NCI-H1436 (cell line): ENCODE measurements at regions not wholly inside any gene's neighbourhood (a gene's known extent, or its start where the extent isn't known, plus 50 kb on each side); places are given as distances from the start of the nearest gene placed in this dataset.

ENCODE experiments used
- DNase-seq: peaks from one replicate; lab custom pipeline; 2025; lab: John Stamatoyannopoulos, UW

DNA sequence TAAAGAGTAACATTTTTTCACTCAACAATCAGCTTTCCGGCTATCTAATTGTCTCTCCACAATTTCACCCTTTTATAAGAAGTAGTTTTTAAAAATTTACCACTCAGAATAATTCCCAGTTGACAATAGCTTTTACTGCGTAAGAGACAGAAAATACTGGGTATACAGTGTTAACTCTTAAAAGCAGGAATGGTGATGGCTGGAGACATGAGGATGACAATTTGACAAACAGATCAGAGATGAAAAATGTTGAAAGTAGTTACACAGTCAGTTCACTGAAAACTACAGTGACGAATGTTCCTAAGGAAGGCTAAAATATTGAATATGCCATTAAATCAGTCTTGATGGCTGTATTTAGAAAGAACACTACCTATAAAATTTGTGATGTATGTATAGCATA is 1146.8 kb upstream of the B3GALT2 start:
- DNase-seq, result no peak

DNA sequence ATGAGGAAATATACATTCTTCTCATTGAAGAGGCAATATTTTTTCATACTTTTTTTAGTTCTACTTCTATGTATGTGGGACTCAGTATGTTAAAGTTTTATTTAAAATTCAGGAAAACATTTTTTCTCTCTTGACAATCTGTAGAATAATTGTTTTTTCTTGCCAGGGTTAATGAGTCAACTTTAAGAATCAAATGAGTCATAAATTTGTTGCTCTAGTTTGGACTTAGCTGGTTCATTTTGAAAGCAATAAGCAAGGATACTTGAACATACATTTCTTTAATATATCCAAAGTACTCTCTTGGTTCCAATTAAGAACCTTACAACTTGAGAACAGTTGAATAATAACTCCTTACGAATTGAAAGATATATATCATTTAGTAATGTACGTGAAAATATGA is 1145.3 kb upstream of the B3GALT2 start:
- no peak for DNase-seq

DNA sequence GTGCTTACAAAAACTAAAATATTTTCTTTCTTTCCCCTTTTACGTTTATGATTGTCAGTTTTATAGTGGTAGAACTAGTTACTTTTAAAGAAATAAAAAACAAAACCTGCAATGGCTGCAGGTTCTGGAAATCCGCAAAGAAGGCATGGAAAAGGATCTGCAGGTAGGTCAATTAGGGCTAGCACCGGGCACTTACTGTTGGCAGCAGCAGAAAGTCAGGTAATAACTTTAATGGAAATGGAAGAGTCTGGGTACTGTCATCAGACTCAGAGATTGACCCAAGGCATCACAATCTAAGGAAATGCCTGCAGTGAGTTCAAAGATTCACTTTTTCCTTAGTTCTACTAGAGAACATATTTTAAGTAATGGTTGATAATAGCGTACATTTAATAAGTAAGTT is 1136.3 kb upstream of the B3GALT2 start:
- no peak for DNase-seq

DNA sequence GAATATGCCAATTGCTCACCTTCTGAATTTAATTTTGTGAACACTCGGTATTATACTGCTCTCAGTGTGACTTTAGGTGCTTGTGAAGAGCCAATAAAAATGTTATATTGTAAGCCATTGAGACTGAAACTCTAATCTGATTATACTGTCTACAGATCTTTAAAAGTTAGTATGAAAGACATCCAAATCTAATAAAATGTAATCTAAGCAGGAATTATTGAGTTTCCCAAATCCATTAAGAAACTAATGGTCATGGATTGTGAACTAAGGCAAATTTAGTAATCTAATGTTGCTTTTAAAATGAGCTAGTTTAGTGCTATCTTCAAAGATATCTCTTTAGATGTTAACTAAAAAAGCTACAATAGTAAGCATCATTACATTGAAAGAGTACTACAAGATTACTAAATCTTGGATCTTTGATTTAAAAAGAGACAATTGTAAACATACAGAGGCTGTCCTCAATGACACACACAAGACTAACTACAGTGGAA is 1132.4 kb upstream of the B3GALT2 start:
- DNase-seq, result no peak

DNA sequence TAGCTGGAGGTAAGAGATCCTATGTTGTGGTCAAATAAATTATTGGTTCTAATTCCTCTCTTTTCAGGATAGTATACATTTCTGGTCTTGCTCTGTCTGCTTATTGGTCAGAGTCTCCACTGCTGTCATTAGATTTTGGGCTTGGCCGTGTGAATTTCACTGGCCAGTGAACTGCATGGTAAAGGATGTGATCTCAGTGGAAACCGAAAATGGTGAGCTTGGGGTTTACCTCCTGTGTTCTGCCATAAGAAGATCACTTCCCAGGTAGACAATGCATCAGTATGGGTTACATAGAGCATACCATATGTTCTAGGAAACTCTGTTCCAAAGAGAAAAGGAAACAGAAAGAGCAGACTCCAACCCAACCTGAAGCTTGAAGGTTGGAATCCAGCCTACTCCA is 1123.3 kb upstream of the B3GALT2 start:
- DNase-seq, result no peak

DNA sequence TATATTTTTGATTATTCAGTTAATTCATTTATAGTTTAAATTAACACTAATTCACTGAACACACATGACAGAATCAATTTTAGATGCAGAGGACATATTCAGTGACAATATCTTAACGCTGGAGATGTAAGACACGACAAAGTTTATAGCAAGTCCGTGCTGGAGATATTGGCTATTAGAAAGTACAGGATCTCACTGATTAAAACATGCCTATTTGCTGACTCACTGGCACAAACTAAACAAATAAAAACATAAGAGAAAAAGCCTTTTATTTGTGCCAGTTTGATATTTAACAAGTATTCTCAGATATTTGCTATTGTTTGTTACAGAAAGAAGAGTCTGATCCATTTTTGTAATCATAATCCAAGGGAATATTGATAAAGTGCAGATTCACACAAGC is 1122.9 kb upstream of the B3GALT2 start:
- DNase-seq, result no peak

DNA sequence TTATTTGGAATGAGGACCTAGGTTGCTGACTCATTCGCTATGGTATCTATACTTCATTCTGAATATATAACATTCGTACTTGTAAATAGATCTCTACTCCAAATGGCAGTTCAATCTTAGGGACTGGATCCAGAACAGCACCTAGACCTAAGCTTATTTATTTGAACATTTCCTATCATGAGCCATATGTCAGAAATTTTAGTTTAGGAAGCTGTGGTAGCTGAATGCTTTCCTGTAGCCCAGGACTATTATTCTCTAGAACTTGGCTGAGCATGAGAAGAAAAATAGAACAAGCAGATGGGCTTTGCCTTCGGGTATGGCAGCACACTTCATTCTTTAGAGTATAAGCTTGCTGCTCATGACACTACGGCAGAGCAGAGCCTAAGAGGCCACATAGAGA is 1114.4 kb upstream of the B3GALT2 start:
- DNase-seq, result no peak

DNA sequence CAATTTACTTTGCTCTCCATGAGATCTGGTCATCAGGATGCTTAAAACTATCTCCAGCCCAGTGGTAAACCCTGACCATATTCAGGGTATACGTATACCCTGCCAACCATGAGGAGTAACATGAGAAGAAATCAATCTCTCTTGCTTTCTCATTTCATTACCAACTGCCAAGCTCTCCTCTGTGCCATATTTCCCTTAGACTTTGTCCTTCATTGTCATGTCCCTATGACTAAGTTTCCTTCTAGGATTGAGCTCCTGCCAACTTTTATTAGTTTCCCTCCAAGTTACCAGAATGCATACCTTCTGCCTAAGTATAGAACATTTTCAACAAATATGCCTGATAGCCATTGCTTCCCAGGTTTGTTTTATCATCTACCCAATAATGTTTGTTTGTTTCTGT is 1113.9 kb upstream of the B3GALT2 start:
- DNase-seq, result no peak

DNA sequence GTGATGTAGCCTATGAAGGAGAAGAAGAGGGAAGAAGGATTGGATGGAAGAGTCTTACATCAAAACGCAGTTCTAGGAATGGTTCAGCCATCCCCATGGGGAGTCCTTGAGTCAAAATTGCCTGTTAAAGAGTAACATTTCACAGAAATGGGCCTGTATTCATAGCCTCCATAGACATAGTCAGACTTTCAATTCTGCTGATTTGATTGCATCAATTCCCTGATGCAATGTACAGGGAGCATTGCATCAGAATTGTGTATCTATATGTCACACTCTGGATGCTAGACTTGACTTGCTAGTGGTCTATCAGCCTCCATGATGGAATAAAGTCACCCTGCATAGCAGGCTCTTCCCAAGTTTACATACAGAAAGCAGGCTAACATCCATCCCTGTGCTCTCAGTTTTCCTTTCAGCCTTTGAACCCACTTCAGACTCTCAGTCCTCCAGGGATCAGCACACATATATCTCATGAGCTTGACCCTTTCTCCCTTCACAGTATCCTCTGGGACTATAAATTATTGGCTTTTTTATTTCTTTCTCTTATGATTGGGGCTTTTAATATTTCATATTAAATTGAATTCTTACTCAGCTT is 1111.7 kb upstream of the B3GALT2 start:
- DNase-seq, result no peak

DNA sequence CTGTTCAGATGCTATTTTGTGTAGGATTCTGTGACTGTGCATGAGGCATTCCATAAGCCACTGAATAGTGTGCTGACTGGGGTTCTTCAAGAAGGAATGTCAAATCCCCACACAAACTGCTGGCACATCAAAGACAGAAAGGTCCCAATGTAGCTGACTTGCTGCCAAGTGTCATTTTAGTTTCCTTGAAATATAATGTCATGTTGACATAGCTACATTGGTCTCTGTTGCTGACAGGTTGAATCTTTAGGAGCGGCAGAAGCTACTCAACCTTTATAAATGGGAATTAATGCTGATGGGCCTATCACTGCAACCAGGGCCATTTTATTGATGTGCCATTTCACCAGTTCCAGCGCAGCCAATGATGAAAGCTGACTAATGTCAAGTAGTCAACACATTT is 1110.7 kb upstream of the B3GALT2 start:
- DNase-seq, result no peak

DNA sequence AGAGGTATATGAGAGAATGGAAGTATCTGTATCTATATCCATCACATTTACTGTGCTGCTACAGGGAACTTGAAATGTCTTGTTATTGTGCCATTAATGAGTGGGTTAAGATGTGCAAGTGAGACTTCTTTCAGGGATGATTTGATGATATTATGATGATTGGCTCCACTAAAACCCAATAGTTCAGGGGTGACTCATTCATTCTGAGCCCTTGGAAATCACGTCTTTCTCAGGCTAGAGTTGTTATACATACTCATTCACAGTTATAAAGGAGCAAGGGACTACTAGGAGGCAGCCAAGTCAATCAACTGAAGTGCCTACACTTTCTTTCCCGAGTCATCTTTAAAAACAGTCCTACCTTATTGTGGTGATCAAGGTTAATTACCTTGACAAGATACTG is 1109.8 kb upstream of the B3GALT2 start:
- no peak for DNase-seq

DNA sequence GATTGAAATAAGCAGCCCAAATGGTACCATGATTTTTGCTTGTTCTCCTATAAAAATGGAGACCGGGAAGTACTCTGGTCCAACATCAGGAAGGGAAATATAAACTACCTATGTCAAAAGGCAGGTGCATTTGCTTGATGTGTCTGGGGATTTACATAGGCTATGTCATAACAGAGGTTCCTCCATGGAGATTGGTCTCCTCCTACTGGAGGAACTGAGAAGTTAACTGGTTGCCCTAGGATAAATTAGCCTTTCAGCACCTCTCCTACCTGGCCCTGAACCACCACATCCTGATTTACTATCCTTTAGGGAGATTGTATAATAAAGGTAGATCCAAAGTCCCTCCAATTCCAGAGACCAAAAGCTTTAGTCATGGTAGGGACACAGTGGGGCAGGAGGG is 1109.3 kb upstream of the B3GALT2 start:
- peak; percentile 4 for DNase-seq

DNA sequence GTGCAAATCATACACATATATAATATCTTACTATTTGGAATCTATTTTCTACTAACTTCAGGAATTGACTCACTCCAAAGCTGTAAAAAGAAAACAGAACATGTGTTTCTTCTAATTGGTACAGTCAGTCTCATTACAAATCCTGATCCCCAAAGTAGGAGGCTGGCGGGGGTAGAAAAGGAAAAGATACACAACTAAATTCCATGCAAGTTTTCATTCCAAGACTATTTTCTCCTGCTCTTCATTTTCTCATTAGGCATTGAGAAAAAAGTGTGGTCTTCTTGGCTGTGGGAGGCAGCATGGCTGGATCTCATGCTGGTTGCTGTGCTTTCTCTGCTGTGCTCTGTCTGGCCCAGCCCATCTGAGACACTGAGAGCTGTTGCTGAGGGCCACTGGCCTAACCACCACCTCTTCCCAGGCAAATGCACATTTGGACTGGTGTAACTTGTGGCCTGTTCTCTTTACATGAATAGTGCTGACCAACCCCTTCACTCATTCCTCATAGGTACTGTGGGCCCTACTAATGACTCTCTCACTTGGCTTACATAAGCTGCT is 1107.5 kb upstream of the B3GALT2 start:
- no peak for DNase-seq

DNA sequence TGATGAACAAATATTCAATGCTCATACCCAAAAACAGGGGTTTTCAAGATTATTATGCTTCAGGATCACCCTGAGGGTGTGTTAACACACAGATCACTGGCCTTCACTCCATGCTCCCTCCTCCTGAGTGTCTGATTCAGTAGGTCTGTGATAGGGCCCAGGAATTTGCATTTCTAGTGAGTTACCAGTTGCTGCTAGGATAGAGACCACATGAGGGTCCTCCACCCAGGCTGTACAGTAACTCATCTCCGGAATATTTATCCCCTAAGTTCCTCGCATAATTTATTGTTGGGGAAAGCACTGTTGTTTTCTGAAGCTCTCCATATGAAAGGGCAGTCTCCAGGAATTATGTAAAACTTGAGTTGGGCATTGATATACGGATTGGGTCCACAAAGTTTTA is 1106.6 kb upstream of the B3GALT2 start:
- DNase-seq, result no peak

DNA sequence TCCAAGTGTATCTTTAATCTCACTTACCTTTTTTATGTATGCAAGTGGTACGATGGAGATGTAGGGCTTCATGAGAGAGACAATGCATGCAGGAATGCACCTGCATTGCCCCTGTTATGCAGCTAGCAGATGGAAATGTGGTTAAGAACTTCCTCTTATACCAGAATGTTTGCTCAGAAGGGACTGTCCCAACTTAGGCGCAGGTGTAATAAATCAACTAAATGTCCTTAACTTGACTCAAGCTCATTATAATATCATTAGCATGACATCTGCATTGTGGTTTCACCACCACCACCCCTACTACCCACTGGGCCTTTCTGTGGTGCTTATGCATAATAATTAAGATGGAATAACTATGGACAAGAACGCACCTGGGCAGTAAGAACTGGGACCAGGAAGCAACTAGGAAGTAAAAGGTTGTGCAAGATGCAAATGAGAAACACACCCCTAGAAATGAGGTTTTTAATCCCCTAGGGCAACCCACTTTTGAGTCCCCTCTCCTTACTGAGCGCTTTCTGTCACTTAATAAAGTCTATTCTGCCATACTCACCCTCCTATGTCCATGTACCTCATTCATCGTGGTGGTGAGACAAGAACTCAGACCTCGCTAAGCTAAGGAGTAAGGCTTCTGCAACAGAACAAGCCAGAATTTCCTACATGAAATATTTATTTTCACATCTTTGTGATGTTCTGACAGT is 1103.3 kb upstream of the B3GALT2 start:
- no peak for DNase-seq

DNA sequence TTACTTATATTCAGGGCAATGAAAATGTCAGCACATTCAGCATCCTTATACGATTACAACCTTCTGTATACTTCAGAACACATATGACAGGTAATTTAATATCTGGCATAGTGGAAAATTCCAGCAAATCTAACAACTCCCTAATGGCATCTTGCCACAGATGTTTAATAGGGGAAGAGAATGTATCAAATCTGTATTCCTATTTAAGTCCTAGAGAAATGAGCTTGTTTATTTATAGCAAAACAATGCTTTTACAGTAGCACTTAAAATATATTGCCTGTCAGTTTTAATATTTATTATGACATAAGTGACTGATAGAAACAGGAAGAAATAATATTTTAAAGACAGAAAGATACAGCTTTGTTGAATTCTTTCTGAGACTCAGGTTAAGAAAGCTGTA is 1101.8 kb upstream of the B3GALT2 start:
- DNase-seq, result no peak

DNA sequence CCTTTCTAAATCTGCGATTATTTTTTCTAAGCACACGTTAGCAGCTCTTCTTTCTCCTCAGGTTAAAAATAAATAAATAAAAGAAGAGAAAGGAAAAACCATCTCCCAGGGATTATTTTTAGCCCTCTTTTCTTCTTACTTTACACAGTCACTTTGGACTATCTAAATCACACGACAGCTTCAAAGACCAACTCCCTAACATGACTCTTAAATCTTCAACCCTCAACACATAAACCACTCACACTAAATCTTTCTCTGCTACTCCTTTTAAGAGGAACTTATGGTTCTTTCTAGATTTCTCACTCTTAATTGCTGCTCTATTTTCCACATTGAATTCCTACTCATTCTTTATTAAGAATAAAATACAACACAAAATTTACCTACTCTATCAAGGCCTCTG is 1095.0 kb upstream of the B3GALT2 start:
- DNase-seq, result no peak

DNA sequence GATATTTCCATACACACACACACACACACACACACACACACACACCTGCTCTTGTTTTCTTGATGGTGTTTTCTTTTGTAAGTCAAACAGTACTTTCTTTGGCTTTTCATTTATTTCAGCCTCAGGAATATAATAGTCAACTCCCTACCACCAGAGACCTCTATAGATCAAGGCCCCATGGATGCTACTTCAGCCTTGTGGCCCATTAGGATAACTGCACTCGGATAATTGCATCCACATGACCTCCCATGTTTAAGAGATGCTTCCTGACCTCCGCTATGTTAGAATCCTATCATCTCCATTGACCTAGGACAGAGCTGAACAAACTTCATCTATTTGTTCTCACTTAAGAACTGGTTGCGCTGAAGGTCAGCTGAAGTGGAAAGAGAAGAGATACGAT is 1094.0 kb upstream of the B3GALT2 start:
- DNase-seq, result no peak

DNA sequence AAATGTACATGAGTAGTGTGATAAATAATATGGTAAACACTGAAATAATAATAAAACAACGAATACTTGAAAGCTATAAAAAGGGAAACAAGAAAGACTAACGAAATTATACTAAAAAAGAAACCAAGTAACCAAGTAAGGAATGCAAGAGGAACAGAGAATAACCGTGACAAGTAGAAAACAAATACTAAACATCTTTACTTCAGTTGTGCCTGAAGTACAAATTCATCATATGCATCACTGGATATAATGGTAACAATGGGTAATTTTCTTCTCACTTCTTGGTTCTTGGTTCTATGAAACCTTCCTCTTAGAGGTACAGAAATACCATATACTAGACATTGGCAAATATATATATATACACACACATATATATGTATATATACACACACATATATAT is 1093.6 kb upstream of the B3GALT2 start:
- DNase-seq, result no peak

DNA sequence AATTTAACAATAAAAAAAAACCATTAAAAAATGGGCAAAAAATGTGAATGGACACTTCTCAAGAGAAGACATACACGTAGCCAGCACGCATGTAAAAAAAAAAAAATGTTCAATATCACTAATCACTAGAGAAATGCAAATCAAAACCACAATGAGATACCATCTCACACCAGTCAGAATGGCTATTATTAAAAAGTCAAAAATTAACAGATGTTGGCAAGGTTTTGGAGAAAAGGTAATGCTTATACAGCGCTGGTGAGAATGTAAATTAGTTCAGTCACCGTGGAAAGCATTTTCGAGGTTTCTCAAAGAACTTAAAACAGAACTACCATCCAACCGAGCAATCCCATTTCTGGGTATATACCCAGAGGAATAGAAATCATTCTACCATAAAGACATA is 1091.5 kb upstream of the B3GALT2 start:
- no peak for DNase-seq

DNA sequence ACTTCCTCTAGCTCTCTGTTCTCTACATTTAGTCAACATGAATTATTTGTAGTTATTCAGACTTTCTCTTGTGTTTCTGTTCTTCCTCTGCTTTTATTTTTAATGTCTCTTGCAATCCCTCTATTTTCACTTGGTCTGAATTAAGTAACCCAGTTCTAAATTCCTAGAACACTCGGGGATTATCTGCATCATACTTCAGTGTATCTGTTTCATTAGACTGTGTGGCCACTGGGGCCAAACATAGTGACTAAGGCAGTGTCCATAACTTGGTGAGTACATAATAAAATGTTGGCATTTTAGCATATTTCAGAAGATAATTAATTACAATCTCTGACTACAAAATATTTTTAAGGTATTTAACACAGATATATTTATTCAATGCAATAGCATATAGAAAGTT is 1087.2 kb upstream of the B3GALT2 start:
- DNase-seq, result no peak

DNA sequence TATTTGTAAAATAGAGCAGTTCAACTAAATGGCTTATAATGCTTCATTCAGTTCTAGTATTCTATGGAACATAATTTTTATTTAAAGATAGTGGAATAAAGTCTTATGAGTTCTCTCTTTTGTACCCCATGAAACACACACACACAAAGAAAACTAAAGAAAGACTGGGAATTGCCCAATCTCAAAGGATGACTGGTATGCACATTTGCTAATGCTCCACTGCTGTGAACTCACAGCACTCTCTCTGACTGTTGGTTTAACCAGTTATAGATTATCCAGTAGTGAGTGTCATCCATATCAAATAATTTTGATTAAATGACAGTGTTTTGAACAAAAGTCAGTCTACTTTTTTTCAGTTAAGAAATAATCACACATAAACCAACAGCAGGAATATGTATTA is 1082.4 kb upstream of the B3GALT2 start:
- no peak for DNase-seq

DNA sequence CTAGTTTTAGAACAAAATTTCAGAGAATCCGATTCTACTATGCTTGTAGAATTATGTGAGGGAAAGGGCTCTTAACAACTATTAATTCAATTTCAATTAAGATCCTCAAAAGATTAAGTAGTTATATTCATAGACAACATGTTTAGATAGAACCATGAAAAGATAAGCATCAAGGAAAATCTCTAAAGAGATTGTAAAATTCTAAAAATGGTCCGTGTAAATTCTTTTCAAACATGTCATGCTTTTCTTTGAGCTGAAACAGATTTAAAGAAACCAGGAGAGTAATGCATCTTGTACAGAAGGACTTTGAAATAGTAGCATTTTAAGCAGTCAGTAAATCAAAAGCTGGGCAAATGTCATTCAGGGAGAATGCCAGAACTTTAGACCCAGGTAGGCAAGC is 1080.6 kb upstream of the B3GALT2 start:
- DNase-seq, result no peak

DNA sequence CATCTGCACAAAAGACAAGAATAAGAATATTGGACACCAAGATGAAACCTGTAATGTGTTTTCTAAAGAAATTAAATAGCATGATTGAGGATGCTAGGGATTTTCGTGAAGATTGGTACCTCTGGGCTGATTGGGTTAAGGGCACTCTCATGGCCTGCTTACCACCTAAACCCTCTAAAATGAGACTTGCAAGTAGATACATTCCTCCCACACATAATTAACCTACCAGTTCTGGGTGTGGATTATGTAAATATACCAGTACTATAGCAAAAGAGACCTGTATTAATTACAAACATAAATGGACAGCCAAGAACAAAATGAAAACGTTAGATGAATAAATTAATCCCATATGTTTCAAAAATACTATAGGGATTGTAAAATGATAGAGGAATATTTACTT is 1069.6 kb upstream of the B3GALT2 start:
- no peak for DNase-seq
